ENCODE measurements at regions not wholly inside any gene's neighbourhood (a gene's known extent, or its start where the extent isn't known, plus 50 kb on each side); places are given as distances from the start of the nearest gene placed in this dataset.

- TF ChIP-seq TAF1 (conservative IDR thresholded peaks at IDR 0.05) (no peak), CTCF (IDR thresholded peaks at IDR 0.05; ENCODE audit: low read depth, low read length, missing input control) (no peak), MAX (IDR thresholded peaks at IDR 0.05) (no peak), HNF4A (conservative IDR thresholded peaks at IDR 0.05) (no peak), GABPA (IDR thresholded peaks at IDR 0.05 in 1 of 2, conservative IDR thresholded peaks at IDR 0.05 in 1 of 2) (no peak)
These were observed 394.3 kb downstream of the PCDH17 start for GRCh38 chr13:58025821-58026220.
